Kidney (tissue), 13 donors: ENCODE measurements at regions not wholly inside any gene's neighbourhood (a gene's known extent, or its start where the extent isn't known, plus 50 kb on each side); places are given as distances from the start of the nearest gene placed in this dataset.

Experiments
- DNase-seq, 5 donors: peaks; one replicate each; pipeline ENCODE4 v3.0.0-alpha.2; 2013 to 2020
- FAIRE-seq: peaks from 2 replicates; lab custom pipeline; 2012; peaks lifted over from hg19 to GRCh38; lab: Jason Lieb, UNC
- H3K27ac ChIP-seq, 2 donors: one replicate each; pipeline ENCODE4 v1.7.0; 2013; ENCODE audit warnings: low read depth in 2 of 2, low read length in 2 of 2, inconsistent platforms in 1 of 2
- H3K27me3 ChIP-seq: one replicate; pipeline ENCODE4 v1.7.1; 2013; ENCODE audit warnings: low read length, inconsistent platforms; ENCODE audit not compliant: control insufficient read depth, insufficient read depth
- H3K36me3 ChIP-seq, 3 donors: one replicate each; pipeline versions ENCODE4 v1.7.0 to v1.7.1; 2013; ENCODE audit warnings: low read length in 3 of 3, control low read depth in 1 of 3, inconsistent platforms in 1 of 3; ENCODE audit not compliant: insufficient read depth in 3 of 3, control insufficient read depth in 2 of 3
- H3K4me1 ChIP-seq, 3 donors: one replicate each; pipeline versions ENCODE4 v1.7.0 to v1.7.1; 2013; ENCODE audit warnings: low read length in 3 of 3, inconsistent platforms in 1 of 3, low read depth in 1 of 3; ENCODE audit not compliant: control insufficient read depth in 2 of 3, insufficient read depth in 2 of 3
- H3K4me3 ChIP-seq, 3 donors: one replicate each; pipeline versions ENCODE4 v1.7.0 to v1.8.1; 2013; ENCODE audit warnings: low read length in 3 of 3, control low read depth in 1 of 3, inconsistent platforms in 1 of 3
- H3K9ac ChIP-seq, 3 donors: one replicate each; pipeline versions ENCODE4 v1.7.0 to v1.7.1; 2013; ENCODE audit warnings: low read length in 3 of 3, control low read depth in 1 of 3, inconsistent platforms in 1 of 3
- H3K9me3 ChIP-seq, 3 donors: one replicate each; pipeline versions ENCODE4 v1.7.0 to v1.7.1; 2013; ENCODE audit warnings: low read length in 3 of 3, control low read depth in 1 of 3, inconsistent platforms in 1 of 3; ENCODE audit not compliant: control insufficient read depth in 2 of 3, insufficient read depth in 1 of 3
- intact Hi-C: fragments of 100-400 bp; cut with DNase I; formaldehyde crosslinking; loops from one replicate; pipeline ENCODE4 v1.11.1; 2022
- TF ChIP-seq, protein P1 (sequence below): IDR thresholded peaks from 3 replicates; pipeline ENCODE4 v1.5.1; 2012; ENCODE audit warnings: mild to moderate bottlenecking, moderate library complexity, borderline replicate concordance; ENCODE audit not compliant: insufficient read depth; ENCODE audit errors: extremely low read depth
- donor health status: control.
- donor health status: control.
- donor health status: control.
- donor health status: control.
- donor health status: control.
- donor health status: DM: yes; HTN: yes; CAD: no.
- donor health status: Normal renal cell carcinoma (clear cell type).

DNA sequence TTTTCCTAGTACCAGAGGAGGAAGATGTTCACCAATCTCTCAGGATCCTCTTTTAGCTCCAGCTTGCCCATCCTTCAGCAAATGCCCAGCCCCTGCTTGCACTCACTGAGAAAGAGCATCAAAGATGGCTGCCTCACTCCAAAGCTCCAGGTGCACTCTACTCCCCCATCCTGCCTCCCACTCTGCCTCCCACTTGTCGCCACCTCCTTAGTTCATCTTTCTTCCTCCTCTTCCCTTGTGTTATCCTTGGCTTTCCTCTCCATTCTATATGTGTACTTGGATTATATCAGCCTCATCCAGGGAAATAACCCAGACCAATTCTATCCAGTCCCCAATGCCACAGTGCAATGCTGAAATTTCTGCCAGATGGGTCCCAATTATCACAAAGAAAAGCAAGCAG, 87.1 kb upstream of the CPLX2 start:
- Histone ChIP-seq H3K9ac (no peak overlapping the region), H3K9me3 (no peaks in the 10 kb centered on the region), H3K27ac (no peak overlapping the region), H3K4me3 (no peak overlapping the region), H3K27me3 (no peaks in the 10 kb centered on the region), H3K4me1 (no peaks in the 10 kb centered on the region), H3K36me3 (no peaks in the 10 kb centered on the region)
- intact Hi-C loops = no loop called here
- TF ChIP-seq, protein P1, sequence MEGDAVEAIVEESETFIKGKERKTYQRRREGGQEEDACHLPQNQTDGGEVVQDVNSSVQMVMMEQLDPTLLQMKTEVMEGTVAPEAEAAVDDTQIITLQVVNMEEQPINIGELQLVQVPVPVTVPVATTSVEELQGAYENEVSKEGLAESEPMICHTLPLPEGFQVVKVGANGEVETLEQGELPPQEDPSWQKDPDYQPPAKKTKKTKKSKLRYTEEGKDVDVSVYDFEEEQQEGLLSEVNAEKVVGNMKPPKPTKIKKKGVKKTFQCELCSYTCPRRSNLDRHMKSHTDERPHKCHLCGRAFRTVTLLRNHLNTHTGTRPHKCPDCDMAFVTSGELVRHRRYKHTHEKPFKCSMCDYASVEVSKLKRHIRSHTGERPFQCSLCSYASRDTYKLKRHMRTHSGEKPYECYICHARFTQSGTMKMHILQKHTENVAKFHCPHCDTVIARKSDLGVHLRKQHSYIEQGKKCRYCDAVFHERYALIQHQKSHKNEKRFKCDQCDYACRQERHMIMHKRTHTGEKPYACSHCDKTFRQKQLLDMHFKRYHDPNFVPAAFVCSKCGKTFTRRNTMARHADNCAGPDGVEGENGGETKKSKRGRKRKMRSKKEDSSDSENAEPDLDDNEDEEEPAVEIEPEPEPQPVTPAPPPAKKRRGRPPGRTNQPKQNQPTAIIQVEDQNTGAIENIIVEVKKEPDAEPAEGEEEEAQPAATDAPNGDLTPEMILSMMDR = no peak
- FAIRE-seq (no peak), DNase-seq (no peak)

DNA sequence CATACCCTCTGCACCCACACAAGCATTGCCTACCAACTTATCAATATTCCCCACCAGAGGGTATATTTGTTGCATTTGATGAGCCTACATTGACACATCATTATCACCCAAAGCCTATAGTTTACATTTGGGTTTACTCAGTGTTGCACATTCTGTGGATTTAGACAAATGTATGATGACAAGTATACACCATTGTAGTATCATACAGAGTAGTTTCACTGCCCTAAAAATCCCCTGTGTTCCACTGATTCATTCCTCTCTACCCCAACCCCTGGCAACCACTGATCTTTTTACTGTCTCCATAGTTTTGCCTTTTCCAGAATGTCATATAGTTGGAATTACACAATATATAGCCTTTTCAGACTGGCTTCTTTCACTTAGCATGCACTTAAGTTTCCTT, 85.7 kb upstream of the CPLX2 start:
- Histone ChIP-seq H3K9ac (no peak overlapping the region), H3K4me3 (no peak overlapping the region), H3K27me3 (no peaks in the 10 kb centered on the region), H3K9me3 (no peaks in the 10 kb centered on the region), H3K4me1 (no peaks in the 10 kb centered on the region), H3K27ac (no peak overlapping the region), H3K36me3 (no peaks in the 10 kb centered on the region)
- intact Hi-C loops = no loop called here
- DNase-seq = no peak
- FAIRE-seq = no peak
- TF ChIP-seq, protein P1 = no peak

DNA sequence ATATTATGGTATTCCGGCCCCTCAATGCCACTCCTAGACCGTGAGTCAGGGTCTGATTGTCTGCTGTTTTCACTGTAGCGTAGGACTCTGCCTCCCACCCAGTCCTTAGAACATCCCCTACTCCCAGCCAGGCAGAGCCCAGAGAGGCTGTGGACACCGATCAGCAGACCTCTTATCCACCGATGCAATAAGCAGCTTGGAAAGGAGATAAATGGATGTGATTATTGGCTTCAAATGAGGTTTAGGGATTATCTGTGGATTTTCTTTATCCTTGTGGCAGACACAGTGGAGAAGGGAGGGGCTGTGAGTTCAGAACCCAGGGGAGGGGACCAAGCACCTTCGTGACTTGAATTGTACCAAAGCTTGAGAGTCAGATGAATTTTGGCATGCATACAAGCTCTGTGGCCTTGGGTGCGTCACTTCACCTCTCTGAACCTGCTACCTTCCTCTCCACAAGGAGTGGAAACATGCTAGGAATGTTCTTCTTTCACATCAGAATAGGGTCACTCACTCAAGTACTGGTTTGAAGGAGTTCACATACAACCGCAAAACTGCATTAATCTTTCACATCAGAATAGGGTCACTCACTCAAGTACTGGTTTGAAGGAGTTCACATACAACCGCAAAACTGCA, 83.1 kb upstream of the CPLX2 start:
- Histone ChIP-seq H3K4me3 (no peak overlapping the region), H3K9ac (no peak overlapping the region), H3K27me3 (no peaks in the 10 kb centered on the region), H3K27ac (no peak overlapping the region), H3K36me3 (no peaks in the 10 kb centered on the region), H3K9me3 (no peaks in the 10 kb centered on the region), H3K4me1 (no peaks in the 10 kb centered on the region)
- TF ChIP-seq, protein P1 = no peak
- no peak for DNase-seq
- FAIRE-seq = no peak
- intact Hi-C loops = no loop called here

DNA sequence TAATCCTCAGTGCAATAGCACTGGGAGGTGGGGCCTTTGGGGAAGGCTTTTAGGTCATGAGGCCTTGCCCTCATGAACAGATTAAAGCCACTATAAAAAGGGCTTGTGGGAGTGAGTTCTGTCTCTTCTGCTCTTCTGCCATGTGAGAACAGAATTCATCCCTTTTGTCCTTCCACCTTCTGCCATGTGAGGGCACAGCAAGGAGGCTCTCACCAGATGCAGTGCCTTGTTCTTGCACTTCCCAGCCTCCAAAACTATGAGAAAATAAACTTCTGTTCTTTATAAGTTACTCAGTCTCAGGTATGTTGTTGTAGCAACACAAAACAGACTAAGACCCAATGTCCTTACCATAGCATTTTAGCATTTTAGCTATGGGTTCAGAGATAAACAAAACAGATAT, 81.7 kb upstream of the CPLX2 start:
- H3K9ac ChIP-seq = no peak overlapping the region
- H3K27me3 ChIP-seq = no peaks in the 10 kb centered on the region
- TF ChIP-seq, protein P1 = no peak
- intact Hi-C loops = no loop called here
- H3K4me3 ChIP-seq = no peak overlapping the region
- H3K36me3 ChIP-seq = no peaks in the 10 kb centered on the region
- H3K9me3 ChIP-seq = no peaks in the 10 kb centered on the region
- H3K4me1 ChIP-seq = no peaks in the 10 kb centered on the region
- no peak overlapping the region for H3K27ac ChIP-seq
- FAIRE-seq (no peak), DNase-seq (no peak)
